Kidney capillary endothelial cell (primary cell): ENCODE measurements at regions not wholly inside any gene's neighbourhood (a gene's known extent, or its start where the extent isn't known, plus 50 kb on each side); places are given as distances from the start of the nearest gene placed in this dataset.
"Not testable (repeated sequence)": the region's sequence is repeated elsewhere in the genome, so short reads cannot be mapped to it uniquely, and the experiment has no call there.

Source experiments
- DNase-seq: peaks from one replicate; pipeline ENCODE4 v3.0.0-alpha.2; 2018; ENCODE audit warnings: low spot score

- DNase-seq = no peak
Observed at GRCh38 chr2:131584380-131584779, 56.7 kb downstream of the CCDC74A start.

GRCh38 chr2:131584940-131585339 lies 57.3 kb downstream of the CCDC74A start:
- DNase-seq = no peak

- no peak for DNase-seq
Observed at GRCh38 chr2:131588152-131588873, 60.6 kb downstream of the CCDC74A start.

- not testable (repeated sequence) for DNase-seq
Observed at GRCh38 chr2:131589126-131589525, 61.4 kb downstream of the CCDC74A start.

GRCh38 chr2:131590366-131590765 lies 62.7 kb downstream of the CCDC74A start:
- no peak for DNase-seq

- DNase-seq = no peak
Observed at GRCh38 chr2:131590896-131591295, 63.2 kb downstream of the CCDC74A start.

- DNase-seq = peak; percentile 25
Observed at GRCh38 chr2:131596561-131596960, 68.9 kb downstream of the CCDC74A start.

GRCh38 chr2:131602444-131602843 lies 74.8 kb downstream of the CCDC74A start:
- not testable (repeated sequence) for DNase-seq

GRCh38 chr2:131604652-131605051 lies 77.0 kb downstream of the CCDC74A start:
- not testable (repeated sequence) for DNase-seq

GRCh38 chr2:131606366-131606765 lies 78.7 kb downstream of the CCDC74A start:
- DNase-seq = not testable (repeated sequence)

- not testable (repeated sequence) for DNase-seq
Observed at GRCh38 chr2:131607056-131607455, 79.4 kb downstream of the CCDC74A start.

GRCh38 chr2:131614539-131614938 lies 86.9 kb downstream of the CCDC74A start:
- not testable (repeated sequence) for DNase-seq

- not testable (repeated sequence) for DNase-seq
Observed at GRCh38 chr2:131618320-131618719, 90.6 kb downstream of the CCDC74A start.

- not testable (repeated sequence) for DNase-seq
Observed at GRCh38 chr2:131622874-131623273, 95.2 kb downstream of the CCDC74A start.

- not testable (repeated sequence) for DNase-seq
Observed at GRCh38 chr2:131626011-131626410, 98.3 kb downstream of the CCDC74A start.

GRCh38 chr2:131626565-131626964 lies 98.9 kb downstream of the CCDC74A start:
- DNase-seq = not testable (repeated sequence)

- DNase-seq = not testable (repeated sequence)
Observed at GRCh38 chr2:131627777-131628176, 100.1 kb downstream of the CCDC74A start.

GRCh38 chr2:131631648-131632047 lies 104.0 kb downstream of the CCDC74A start:
- not testable (repeated sequence) for DNase-seq

- DNase-seq = not testable (repeated sequence)
Observed at GRCh38 chr2:131633405-131633804, 105.7 kb downstream of the CCDC74A start.

- not testable (repeated sequence) for DNase-seq
Observed at GRCh38 chr2:131633827-131634695, 106.4 kb downstream of the CCDC74A start.

- no peak for DNase-seq
Observed at GRCh38 chr2:131635611-131636010, 107.9 kb downstream of the CCDC74A start.

GRCh38 chr2:131636704-131637308 lies 109.1 kb downstream of the CCDC74A start:
- DNase-seq = not testable (repeated sequence)
